Activated naive CD4-positive, alpha-beta T cell treated with anti-CD3 and anti-CD28 coated beads, Interleukin-2, amount 50 U/mL, for 72 hours (primary cell): ENCODE measurements at regions not wholly inside any gene's neighbourhood (a gene's known extent, or its start where the extent isn't known, plus 50 kb on each side); places are given as distances from the start of the nearest gene placed in this dataset.
"Not testable (repeated sequence)": the region's sequence is repeated elsewhere in the genome, so short reads cannot be mapped to it uniquely, and the experiment has no call there.

Experiments used
- ATAC-seq, 2 donors: fragments of 150-1000 bp; cut with Tn5 transposase; 2 replicates each; pipeline ENCODE4 v1.10.0; 2021; ENCODE audit warnings: mild to moderate bottlenecking in 2 of 2, moderate library complexity in 2 of 2
- DNase-seq, 2 donors: peaks; one replicate each; pipeline ENCODE4 v3.0.0; 2021 to 2022; ENCODE audit warnings: low spot score in 2 of 2
- H3K27ac Mint-ChIP-seq, 2 donors: one replicate each; pipeline ENCODE4 v1.8.0; 2022; ENCODE audit warnings: mild to moderate bottlenecking in 2 of 2, mixed read lengths in 2 of 2
- H3K36me3 Mint-ChIP-seq, 2 donors: one replicate each; pipeline ENCODE4 v1.8.0; 2022; ENCODE audit warnings: mixed read lengths in 2 of 2
- H3K9me3 Mint-ChIP-seq, 2 donors: one replicate each; pipeline ENCODE4 v1.8.0; 2022; ENCODE audit warnings: mixed read lengths in 2 of 2

DNA sequence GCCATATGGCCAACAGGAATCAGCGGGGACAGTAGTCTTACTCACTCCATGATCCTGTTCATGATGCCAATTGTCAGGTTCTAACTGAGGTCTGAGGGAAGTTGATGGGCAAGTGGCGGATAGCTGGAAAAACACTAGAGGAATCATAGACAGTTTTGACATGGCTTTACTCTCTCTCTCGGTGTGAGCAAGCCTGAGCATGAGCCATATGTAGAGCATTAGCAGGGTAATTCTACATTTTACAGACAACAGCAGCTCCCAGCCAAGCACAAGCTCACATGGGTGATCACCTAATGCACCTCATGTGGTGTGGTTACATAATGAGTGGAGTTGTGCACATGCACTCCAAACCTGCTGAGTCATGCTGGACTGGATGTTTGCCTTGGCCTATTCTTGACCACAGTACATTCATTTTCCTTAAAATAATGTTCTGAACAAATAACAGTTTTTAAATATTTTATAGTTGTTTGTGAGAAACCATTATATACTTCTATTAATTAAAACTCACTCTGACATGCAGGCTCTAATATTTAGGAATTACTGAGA is 429.2 kb downstream of the GPAT3 start:
- DNase-seq (no peak), ATAC-seq (no peak)
- no peak overlapping the region for H3K27ac Mint-ChIP-seq
- peaks cover 0 to 7% of the 10 kb centered on the region in 2 donors for H3K36me3 Mint-ChIP-seq
- peaks cover 6 to 16% of the 10 kb centered on the region in 2 donors for H3K9me3 Mint-ChIP-seq

- DNase-seq (no peak), ATAC-seq (no peak)
- Mint-ChIP-seq H3K36me3 (peaks cover 0 to 7% of the 10 kb centered on the region in 2 donors), H3K9me3 (peaks cover 6 to 16% of the 10 kb centered on the region in 2 donors), H3K27ac (no peak overlapping the region)
Observed at GRCh38 chr4:83962492-83962891, 426.6 kb downstream of the GPAT3 start.

GRCh38 chr4:83961575-83961974 is 425.7 kb downstream of the GPAT3 start:
- ATAC-seq = no peak
- no peak overlapping the region for H3K27ac Mint-ChIP-seq
- H3K9me3 Mint-ChIP-seq = peaks cover 11 to 16% of the 10 kb centered on the region in 2 donors
- peaks cover 0 to 7% of the 10 kb centered on the region in 2 donors for H3K36me3 Mint-ChIP-seq
- DNase-seq = no peak

GRCh38 chr4:83959160-83959559 is 423.3 kb downstream of the GPAT3 start:
- ATAC-seq (no peak), DNase-seq (no peak)
- H3K27ac Mint-ChIP-seq = no peak overlapping the region
- H3K36me3 Mint-ChIP-seq = no peaks in the 10 kb centered on the region
- peaks cover 1 to 5% of the 10 kb centered on the region in 2 donors for H3K9me3 Mint-ChIP-seq

DNA sequence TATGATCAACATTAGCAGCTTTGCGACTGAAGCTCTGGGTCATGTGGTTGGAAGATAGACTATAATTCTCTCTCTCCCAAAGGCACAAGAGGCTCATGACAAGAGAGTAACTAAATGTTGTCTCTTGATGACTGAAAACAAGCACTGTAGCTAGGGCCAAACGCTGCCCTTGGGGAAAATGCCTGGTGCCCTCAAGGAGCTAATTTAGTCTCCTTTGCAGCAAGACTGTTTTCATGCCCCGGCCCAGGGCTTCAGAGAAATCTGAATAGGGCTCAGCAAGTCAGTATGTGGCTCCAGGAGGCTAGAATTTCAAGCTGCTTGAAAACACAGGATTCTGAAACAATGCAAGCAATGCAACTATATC is 411.9 kb downstream of the GPAT3 start:
- no peak overlapping the region for H3K27ac Mint-ChIP-seq
- DNase-seq = no peak
- H3K9me3 Mint-ChIP-seq = no peaks in the 10 kb centered on the region
- ATAC-seq = no peak
- no peaks in the 10 kb centered on the region for H3K36me3 Mint-ChIP-seq

- no peaks in the 10 kb centered on the region for H3K36me3 Mint-ChIP-seq
- no peak for DNase-seq
- ATAC-seq = no peak
- H3K27ac Mint-ChIP-seq = no peak overlapping the region
- H3K9me3 Mint-ChIP-seq = no peaks in the 10 kb centered on the region
Observed at GRCh38 chr4:83947125-83947829, 411.4 kb downstream of the GPAT3 start.

GRCh38 chr4:83943691-83944090 is 407.8 kb downstream of the GPAT3 start:
- not testable (repeated sequence) for ATAC-seq

DNA sequence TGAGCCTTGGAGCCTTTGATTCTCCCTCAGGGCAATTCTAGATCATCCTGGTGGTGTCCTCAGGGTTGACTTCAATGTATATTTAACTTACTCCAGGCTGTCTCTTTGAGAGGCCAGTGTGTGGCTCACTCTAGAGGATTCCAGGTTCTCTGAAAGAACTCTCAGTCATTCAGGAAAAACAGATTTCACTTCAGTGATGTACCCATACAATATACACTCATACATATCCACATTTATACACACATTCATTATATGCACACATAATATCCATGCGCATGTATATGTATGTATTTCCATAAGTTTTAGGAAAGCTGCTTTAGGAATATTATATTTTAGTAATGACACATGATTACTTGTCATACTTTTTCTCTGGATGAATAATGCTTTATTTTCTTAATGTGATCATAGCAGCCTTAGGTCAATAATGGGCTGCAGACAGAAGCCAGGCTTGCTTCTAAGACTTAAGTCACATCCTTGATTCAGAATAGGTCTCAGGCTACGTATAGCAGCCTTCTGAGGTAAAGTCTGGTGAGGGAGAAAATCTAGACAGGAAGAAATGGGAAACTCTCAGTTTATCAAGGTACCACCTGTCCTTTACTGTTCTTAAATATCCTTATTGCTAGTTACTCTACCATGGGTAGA is 397.0 kb downstream of the GPAT3 start:
- ATAC-seq (no peak), DNase-seq (no peak)
- Mint-ChIP-seq H3K36me3 (no peaks in the 10 kb centered on the region), H3K27ac (no peak overlapping the region), H3K9me3 (no peaks in the 10 kb centered on the region)

More at GRCh38 chr4:83943691-83944090, 407.8 kb downstream of the GPAT3 start:
- H3K9me3 Mint-ChIP-seq, DNase-seq, H3K27ac Mint-ChIP-seq, H3K36me3 Mint-ChIP-seq: not testable (repeated sequence)

DNA sequence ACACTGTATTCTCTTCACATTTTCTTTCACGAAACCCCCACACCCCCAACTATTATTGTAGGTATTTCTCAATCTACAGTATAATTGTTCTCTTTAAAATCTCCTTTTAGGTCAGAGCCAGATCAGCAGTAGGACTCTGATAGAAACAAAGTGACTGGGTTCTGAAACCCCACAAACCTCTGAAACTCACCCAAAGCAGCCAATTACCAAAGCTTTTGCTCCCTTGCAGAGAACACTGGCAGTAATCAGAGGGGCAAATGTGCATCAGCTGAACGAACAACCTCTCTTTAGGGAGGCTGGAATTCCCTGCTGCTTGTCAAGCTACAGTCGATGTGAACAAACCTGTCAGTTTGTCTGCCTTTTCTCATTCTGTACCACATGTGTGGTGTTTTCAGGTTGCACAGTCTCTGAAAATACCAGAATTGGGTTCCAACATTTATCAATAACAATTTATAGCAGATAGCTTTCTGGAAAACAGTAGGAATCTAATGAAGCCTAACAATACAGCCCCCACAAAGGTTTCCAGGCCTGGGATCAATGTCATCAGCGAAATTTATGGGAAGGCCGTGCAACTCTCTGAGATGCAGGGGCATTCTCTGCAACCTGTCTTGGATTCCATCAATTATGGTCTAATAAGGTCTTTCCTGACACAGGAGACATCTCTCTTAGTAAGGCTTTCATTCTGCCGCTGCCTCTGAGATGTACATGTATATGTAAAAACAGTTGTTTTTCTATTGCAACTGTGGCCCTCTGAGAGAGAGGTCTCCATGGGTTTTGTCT is 395.9 kb downstream of the GPAT3 start:
- Mint-ChIP-seq H3K27ac (no peak overlapping the region), H3K36me3 (no peaks in the 10 kb centered on the region), H3K9me3 (no peaks in the 10 kb centered on the region)
- ATAC-seq (no peak), DNase-seq (no peak)

DNA sequence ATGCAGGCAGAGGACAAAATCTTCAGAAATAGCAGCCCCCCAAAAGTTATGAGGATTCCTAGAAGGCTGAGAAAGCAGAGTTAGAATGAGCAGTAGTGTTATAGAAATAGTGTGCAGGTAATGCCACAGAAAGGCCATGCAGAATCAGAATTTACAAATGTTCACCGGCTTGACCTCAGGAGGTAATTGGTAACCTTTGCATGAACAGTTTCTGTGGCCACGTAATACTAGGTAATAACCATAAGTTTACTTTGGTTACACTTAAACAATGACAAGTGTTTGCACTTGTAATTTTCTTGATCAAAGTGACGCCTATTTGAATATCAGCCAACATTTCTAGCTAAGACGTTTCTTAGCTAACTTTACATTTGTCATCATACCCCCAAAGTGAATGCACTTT is 393.6 kb downstream of the GPAT3 start:
- DNase-seq (no peak), ATAC-seq (no peak)
- no peak overlapping the region for H3K27ac Mint-ChIP-seq
- H3K9me3 Mint-ChIP-seq = no peaks in the 10 kb centered on the region
- no peaks in the 10 kb centered on the region for H3K36me3 Mint-ChIP-seq

- no peaks in the 10 kb centered on the region for H3K9me3 Mint-ChIP-seq
- no peak for ATAC-seq
- DNase-seq = no peak
- H3K27ac Mint-ChIP-seq = no peak overlapping the region
- H3K36me3 Mint-ChIP-seq = no peaks in the 10 kb centered on the region
Observed at GRCh38 chr4:83926950-83927349, 391.0 kb downstream of the GPAT3 start.

- DNase-seq = no peak
- no peaks in the 10 kb centered on the region for H3K9me3 Mint-ChIP-seq
- H3K27ac Mint-ChIP-seq = no peak overlapping the region
- H3K36me3 Mint-ChIP-seq = no peaks in the 10 kb centered on the region
- no peak for ATAC-seq
Observed at GRCh38 chr4:83923341-83923740, 387.4 kb downstream of the GPAT3 start.

DNA sequence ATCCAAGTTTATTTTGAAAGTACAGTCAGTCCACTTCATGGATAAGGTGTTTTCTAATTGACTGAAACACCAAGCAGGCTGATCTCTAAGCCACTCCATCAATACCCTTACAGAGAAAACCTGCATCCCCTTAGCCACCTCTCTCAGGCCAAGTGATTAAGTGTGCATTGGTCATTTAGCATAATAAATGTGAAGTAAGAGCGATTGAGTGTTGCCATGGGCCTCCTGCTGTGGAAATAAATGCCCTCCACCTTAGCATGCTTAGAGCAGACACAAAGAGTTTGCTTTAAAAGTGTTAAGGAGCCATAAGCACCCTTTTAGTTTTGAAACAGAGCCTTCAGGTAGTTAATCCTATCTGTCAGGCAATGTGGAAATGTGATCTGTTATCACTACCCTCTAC is 386.5 kb downstream of the GPAT3 start:
- Mint-ChIP-seq H3K27ac (no peak overlapping the region), H3K36me3 (no peaks in the 10 kb centered on the region), H3K9me3 (no peaks in the 10 kb centered on the region)
- ATAC-seq (no peak), DNase-seq (no peak)

- no peaks in the 10 kb centered on the region for H3K36me3 Mint-ChIP-seq
- no peak overlapping the region for H3K27ac Mint-ChIP-seq
- ATAC-seq (no peak), DNase-seq (no peak)
- no peaks in the 10 kb centered on the region for H3K9me3 Mint-ChIP-seq
Observed at GRCh38 chr4:83921124-83921523, 385.2 kb downstream of the GPAT3 start.

- no peak overlapping the region for H3K27ac Mint-ChIP-seq
- no peaks in the 10 kb centered on the region for H3K9me3 Mint-ChIP-seq
- ATAC-seq (no peak), DNase-seq (no peak)
- no peaks in the 10 kb centered on the region for H3K36me3 Mint-ChIP-seq
Observed at GRCh38 chr4:83920375-83920774, 384.5 kb downstream of the GPAT3 start.

DNA sequence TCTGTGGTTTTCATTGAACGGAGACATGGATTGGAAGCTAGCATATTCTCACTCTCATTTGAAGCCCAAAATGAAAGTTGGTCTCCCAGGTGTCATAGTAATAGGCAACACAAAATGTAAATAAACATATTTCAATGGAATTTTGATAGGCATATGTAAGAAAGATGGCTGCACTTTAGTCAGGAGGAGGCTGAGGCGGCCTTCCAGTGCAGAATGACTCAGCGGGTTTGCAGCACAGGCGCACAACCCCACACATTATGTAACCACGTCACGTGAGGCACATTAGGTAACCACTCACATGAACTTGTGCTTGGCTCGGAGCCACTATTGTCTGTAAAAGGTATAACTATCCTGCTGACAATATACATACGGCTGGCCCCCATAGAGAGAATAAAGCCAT is 381.7 kb downstream of the GPAT3 start:
- Mint-ChIP-seq H3K9me3 (no peaks in the 10 kb centered on the region), H3K36me3 (no peaks in the 10 kb centered on the region), H3K27ac (no peak overlapping the region)
- ATAC-seq (no peak), DNase-seq (no peak)

DNA sequence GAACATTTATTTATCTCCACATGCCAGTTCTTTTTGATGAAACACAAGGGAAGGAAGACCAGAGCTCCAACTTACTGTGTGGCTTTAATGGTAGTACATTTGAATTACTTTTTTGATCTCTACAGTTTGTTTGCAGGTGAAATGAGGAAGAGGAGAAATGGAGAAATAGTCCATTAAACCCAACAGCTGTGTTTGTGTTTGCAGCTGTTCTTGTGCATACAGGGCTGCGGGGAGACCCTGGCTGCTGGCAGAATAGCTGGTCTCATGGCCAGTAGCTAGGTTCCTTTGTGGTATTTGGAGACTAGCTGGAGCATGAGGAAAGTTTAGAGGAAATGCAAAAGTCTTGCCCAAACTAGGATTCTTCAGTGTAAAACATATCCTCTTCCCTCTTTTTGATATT is 374.8 kb downstream of the GPAT3 start:
- H3K27ac Mint-ChIP-seq = no peak overlapping the region
- H3K9me3 Mint-ChIP-seq = no peaks in the 10 kb centered on the region
- no peaks in the 10 kb centered on the region for H3K36me3 Mint-ChIP-seq
- ATAC-seq (no peak), DNase-seq (no peak)
